GM23248 (cell line): ENCODE measurements at regions not wholly inside any gene's neighbourhood (a gene's known extent, or its start where the extent isn't known, plus 50 kb on each side); places are given as distances from the start of the nearest gene placed in this dataset.

Source experiments
- EZH2 ChIP-seq: fragments of 200-600 bp; sonication (generic); IDR thresholded peaks from 2 replicates; pipeline ENCODE4 v1.6.1; 2018; ENCODE audit warnings: antibody characterized with exemption, mild to moderate bottlenecking; ENCODE audit not compliant: insufficient read depth, poor library complexity, severe bottlenecking
- EZH2phosphoT487 ChIP-seq: fragments of 200-600 bp; sonication (generic); IDR thresholded peaks from 2 replicates; pipeline ENCODE4 v1.6.1; 2018; ENCODE audit warnings: antibody characterized with exemption, moderate library complexity, mild to moderate bottlenecking, low read depth; ENCODE audit not compliant: insufficient read depth

GRCh38 chr3:154552338-154552737, 122.3 kb upstream of the GPR149 start:
- TF ChIP-seq EZH2 (no peak), EZH2phosphoT487 (no peak)
